NT2/D1 (cell line): ENCODE measurements at regions not wholly inside any gene's neighbourhood (a gene's known extent, or its start where the extent isn't known, plus 50 kb on each side); places are given as distances from the start of the nearest gene placed in this dataset.

Source experiments
- SUZ12 ChIP-seq: IDR thresholded peaks from 2 replicates; pipeline ENCODE4 v1.6.1; 2011; ENCODE audit not compliant: insufficient read length, insufficient read depth; ENCODE audit errors: extremely low read depth
- YY1 ChIP-seq: IDR thresholded peaks from 2 replicates; pipeline ENCODE4 v1.6.1; 2011; ENCODE audit not compliant: insufficient read length, insufficient read depth
- ZNF274 ChIP-seq: IDR thresholded peaks from 2 replicates; pipeline ENCODE4 v1.6.1; 2011; ENCODE audit warnings: mild to moderate bottlenecking, low read depth, low read length

GRCh38 chr12:62069976-62070375 is 190.2 kb upstream of the USP15 start:
- TF ChIP-seq YY1 (no peak), SUZ12 (no peak), ZNF274 (no peak)
